ENCODE measurements at regions not wholly inside any gene's neighbourhood (a gene's known extent, or its start where the extent isn't known, plus 50 kb on each side); places are given as distances from the start of the nearest gene placed in this dataset.

- ChIA-PET CTCF (no interaction called here), POLR2A (ENCODE audit: unreplicated experiment) (no interaction called here)
- no peak overlapping the region for H2BK15ac ChIP-seq (ENCODE audit: low read depth, low read length)
- no peaks in the 10 kb centered on the region for H3K9me3 ChIP-seq (ENCODE audit: control insufficient read depth, insufficient read depth, low read length)
- no peak for ATAC-seq (ENCODE audit: low read depth)
- no peak overlapping the region for H3K4me3 ChIP-seq (ENCODE audit: insufficient read depth, low read depth, low read length)
- H4K5ac ChIP-seq (ENCODE audit: low read depth, low read length) = no peak overlapping the region
- H2AK5ac ChIP-seq (ENCODE audit: low read depth, low read length) = no peak overlapping the region
- no peak overlapping the region for H3K4ac ChIP-seq (ENCODE audit: low read depth, low read length)
- no peak for DNase-seq
- H2AFZ ChIP-seq (replicated peaks; ENCODE audit: low read length, poor library complexity) = no peak overlapping the region
- intact Hi-C loops (cut with micrococcal nuclease) = no loop called here
- H3K18ac ChIP-seq (ENCODE audit: low read depth, low read length) = no peak overlapping the region
- H4K91ac ChIP-seq (ENCODE audit: insufficient read depth, low read depth, low read length) = no peak overlapping the region
- no peaks in the 10 kb centered on the region for H3K36me3 ChIP-seq (ENCODE audit: control insufficient read depth, insufficient read depth, low read length)
- no peaks in the 10 kb centered on the region for H3K9me1 ChIP-seq (ENCODE audit: insufficient read depth, low read length)
- no peak overlapping the region for H3K23ac ChIP-seq (ENCODE audit: low read depth, low read length)
- no peak overlapping the region for H3K14ac ChIP-seq (replicated peaks; ENCODE audit: low read depth, low read length)
- no CpG with 5 or more reads among the region's 5 CpGs for WGBS, 2 experiments (ENCODE audit: extremely low coverage in 2 of 2, insufficient read length in 1 of 2)
- H4K20me1 ChIP-seq (ENCODE audit: insufficient read depth, low read length) = no peaks in the 10 kb centered on the region
- no peak overlapping the region for H3K56ac ChIP-seq (ENCODE audit: extremely low read depth, insufficient read depth, low read length)
- no peak overlapping the region for H3K27ac ChIP-seq (ENCODE audit: insufficient read depth, low read length)
- H3K4me1 ChIP-seq (ENCODE audit: control insufficient read depth, insufficient read depth, low read length) = no peaks in the 10 kb centered on the region
- no peak overlapping the region for H4K8ac ChIP-seq (ENCODE audit: low read depth in 2 of 2, low read length in 2 of 2)
- no peak overlapping the region for H3K9ac ChIP-seq (ENCODE audit: low read depth, low read length)
- TF ChIP-seq NFE2L2 (IDR thresholded peaks at IDR 0.05; ENCODE audit: low read depth, low read length) (no peak), MAZ (IDR thresholded peaks at IDR 0.05; ENCODE audit: borderline replicate concordance, low read depth, low read length) (no peak), FOS (IDR thresholded peaks at IDR 0.05; ENCODE audit: low read depth, low read length) (no peak), MXI1 (IDR thresholded peaks at IDR 0.05; ENCODE audit: borderline replicate concordance, low read depth, low read length) (no peak), BHLHE40 (IDR thresholded peaks at IDR 0.05; ENCODE audit: low read depth, low read length) (no peak), SMC3 (IDR thresholded peaks at IDR 0.05; ENCODE audit: low read depth, low read length) (no peak), ELK1 (IDR thresholded peaks at IDR 0.05; ENCODE audit: borderline replicate concordance, low read depth, low read length) (no peak)
- TF ChIP-seq, protein P1, sequence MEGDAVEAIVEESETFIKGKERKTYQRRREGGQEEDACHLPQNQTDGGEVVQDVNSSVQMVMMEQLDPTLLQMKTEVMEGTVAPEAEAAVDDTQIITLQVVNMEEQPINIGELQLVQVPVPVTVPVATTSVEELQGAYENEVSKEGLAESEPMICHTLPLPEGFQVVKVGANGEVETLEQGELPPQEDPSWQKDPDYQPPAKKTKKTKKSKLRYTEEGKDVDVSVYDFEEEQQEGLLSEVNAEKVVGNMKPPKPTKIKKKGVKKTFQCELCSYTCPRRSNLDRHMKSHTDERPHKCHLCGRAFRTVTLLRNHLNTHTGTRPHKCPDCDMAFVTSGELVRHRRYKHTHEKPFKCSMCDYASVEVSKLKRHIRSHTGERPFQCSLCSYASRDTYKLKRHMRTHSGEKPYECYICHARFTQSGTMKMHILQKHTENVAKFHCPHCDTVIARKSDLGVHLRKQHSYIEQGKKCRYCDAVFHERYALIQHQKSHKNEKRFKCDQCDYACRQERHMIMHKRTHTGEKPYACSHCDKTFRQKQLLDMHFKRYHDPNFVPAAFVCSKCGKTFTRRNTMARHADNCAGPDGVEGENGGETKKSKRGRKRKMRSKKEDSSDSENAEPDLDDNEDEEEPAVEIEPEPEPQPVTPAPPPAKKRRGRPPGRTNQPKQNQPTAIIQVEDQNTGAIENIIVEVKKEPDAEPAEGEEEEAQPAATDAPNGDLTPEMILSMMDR (conservative IDR thresholded peaks at IDR 0.05; ENCODE audit: low read depth, low read length) = no peak
- TF ChIP-seq, protein P2, sequence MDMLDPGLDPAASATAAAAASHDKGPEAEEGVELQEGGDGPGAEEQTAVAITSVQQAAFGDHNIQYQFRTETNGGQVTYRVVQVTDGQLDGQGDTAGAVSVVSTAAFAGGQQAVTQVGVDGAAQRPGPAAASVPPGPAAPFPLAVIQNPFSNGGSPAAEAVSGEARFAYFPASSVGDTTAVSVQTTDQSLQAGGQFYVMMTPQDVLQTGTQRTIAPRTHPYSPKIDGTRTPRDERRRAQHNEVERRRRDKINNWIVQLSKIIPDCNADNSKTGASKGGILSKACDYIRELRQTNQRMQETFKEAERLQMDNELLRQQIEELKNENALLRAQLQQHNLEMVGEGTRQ (IDR thresholded peaks at IDR 0.05; ENCODE audit: low read depth, low read length) = no peak
- no TSS peak for BruUV-seq (replicated peaks)
- no peaks in the 10 kb centered on the region for H3K79me1 ChIP-seq (ENCODE audit: low read depth in 1 of 2, low read length in 2 of 2)
- no peak overlapping the region for H2AK9ac ChIP-seq (replicated peaks; ENCODE audit: low read depth, low read length, poor library complexity)
- no peak overlapping the region for H2BK5ac ChIP-seq (ENCODE audit: low read depth, low read length, poor library complexity, severe bottlenecking)
- dilution Hi-C loops (cut with HindIII; ENCODE audit: low sequenced_read_pairs, unreplicated experiment) = no loop called here
- H3K4me2 ChIP-seq (ENCODE audit: low read depth, low read length) = no peak overlapping the region
- in situ Hi-C loops (cut with MboI; ENCODE audit: low sequenced_read_pairs) = no loop called here
- no peaks in the 10 kb centered on the region; the same call in 1 of the 2 replicates for H3K27me3 ChIP-seq (ENCODE audit: control insufficient read depth, insufficient read depth, low read length)
- H2BK20ac ChIP-seq (ENCODE audit: low read depth, low read length) = no peak overlapping the region
- no peak overlapping the region for H2BK120ac ChIP-seq (ENCODE audit: low read depth, low read length)
Measured at GRCh38 chr7:3206771-3207191, 94.3 kb upstream of the SDK1 start.
